ENCODE measurements at regions not wholly inside any gene's neighbourhood (a gene's known extent, or its start where the extent isn't known, plus 50 kb on each side); places are given as distances from the start of the nearest gene placed in this dataset.

DNA sequence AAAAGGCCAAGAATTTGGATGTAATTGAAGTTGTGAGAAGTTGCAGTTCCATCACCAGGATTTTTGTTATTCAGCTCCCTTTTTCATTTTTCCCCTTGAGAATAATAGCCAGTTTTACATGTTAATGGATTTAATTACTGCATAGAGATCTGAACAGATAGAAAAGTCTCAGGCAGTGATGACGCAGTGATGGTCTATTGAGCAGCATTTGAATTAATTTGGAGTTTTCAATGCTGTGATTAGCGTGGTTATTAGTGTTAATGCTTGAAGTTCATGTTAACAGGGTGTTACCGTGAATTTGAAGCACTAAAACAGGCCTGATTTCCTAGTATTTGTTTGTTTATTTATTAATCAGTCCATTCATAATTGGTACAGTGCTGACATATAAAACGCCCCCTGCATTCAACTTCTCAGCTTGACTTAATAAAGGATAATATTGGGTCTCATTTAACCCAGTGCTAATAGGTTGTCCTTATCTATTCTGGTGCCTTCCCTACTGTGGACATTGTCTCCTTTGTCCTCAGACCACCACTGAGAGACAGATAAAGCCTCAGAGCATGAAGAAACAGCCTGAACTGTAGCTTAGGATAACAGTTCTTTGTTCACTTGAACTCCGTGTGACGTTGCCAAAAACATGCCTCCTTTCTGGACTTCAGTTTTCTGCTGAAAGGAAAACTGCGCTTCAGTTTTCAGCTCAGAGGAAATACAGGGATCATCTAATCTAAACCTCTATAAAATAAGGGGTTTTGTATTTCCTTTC, 82.4 kb downstream of the RTP4 start:
- Mint-ChIP-seq H3K9me3 (peaks cover 11% of the 10 kb centered on the region), H3K27ac (no peak overlapping the region)

DNA sequence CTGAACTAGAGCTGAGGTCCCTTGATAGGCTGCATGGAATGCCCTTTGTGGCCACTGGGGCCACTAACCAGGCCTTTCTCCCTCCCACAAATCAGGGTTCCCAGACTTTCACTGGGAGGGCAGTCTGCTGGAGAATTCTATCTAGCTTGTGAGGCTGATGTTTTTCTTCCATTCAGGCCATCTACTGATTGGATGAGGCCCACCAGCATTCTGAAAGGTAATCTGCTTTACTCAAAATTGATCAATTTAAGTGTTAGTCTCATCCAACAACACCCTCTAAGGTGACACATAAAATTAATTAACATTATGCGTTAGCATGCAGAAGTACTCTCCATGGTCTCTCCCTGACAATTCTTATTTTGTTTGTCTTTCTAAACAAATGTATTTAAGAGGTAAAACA, 80.5 kb downstream of the RTP4 start:
- no peaks in the 10 kb centered on the region for H3K4me1 Mint-ChIP-seq
- no peak overlapping the region for H3K27ac Mint-ChIP-seq
- H3K9me3 Mint-ChIP-seq = peaks cover 11% of the 10 kb centered on the region
- DNase-seq = no peak
- no peaks in the 10 kb centered on the region for H3K27me3 Mint-ChIP-seq (ENCODE audit: low read depth, poor library complexity)
- no peaks in the 10 kb centered on the region for H3K36me3 Mint-ChIP-seq (ENCODE audit: low read depth)
- no peak overlapping the region for H3K4me3 Mint-ChIP-seq
- TF ChIP-seq, protein P1, sequence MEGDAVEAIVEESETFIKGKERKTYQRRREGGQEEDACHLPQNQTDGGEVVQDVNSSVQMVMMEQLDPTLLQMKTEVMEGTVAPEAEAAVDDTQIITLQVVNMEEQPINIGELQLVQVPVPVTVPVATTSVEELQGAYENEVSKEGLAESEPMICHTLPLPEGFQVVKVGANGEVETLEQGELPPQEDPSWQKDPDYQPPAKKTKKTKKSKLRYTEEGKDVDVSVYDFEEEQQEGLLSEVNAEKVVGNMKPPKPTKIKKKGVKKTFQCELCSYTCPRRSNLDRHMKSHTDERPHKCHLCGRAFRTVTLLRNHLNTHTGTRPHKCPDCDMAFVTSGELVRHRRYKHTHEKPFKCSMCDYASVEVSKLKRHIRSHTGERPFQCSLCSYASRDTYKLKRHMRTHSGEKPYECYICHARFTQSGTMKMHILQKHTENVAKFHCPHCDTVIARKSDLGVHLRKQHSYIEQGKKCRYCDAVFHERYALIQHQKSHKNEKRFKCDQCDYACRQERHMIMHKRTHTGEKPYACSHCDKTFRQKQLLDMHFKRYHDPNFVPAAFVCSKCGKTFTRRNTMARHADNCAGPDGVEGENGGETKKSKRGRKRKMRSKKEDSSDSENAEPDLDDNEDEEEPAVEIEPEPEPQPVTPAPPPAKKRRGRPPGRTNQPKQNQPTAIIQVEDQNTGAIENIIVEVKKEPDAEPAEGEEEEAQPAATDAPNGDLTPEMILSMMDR (IDR thresholded peaks at IDR 0.05) = no peak

More for the DNA sequence above, 82.4 kb downstream of the RTP4 start:
- H3K36me3 Mint-ChIP-seq (ENCODE audit: low read depth) = no peaks in the 10 kb centered on the region
- H3K4me1 Mint-ChIP-seq = no peaks in the 10 kb centered on the region
- TF ChIP-seq, protein P1 (IDR thresholded peaks at IDR 0.05) = no peak
- no peak overlapping the region for H3K4me3 Mint-ChIP-seq
- no peaks in the 10 kb centered on the region for H3K27me3 Mint-ChIP-seq (ENCODE audit: low read depth, poor library complexity)
- no peak for DNase-seq

DNA sequence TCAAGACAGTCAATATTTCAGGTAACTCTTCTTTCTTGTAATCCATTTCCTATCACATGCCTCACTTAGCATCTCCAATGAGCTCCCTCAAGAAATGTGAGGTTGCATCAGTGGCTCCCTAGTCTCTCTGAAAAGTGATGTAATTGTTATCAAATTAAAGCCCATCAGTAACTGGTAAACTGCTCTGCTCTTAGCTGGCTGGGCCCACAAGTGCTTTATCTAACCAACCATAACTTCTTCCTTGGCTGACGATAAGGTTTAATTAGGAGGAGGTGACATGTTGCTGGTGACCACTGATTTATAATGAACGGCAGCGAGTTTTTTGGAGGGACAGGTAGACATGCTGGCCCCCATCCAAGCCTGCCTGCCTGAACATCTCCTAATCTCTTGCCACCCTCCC, 79.6 kb downstream of the RTP4 start:
- DNase-seq = no peak
- H3K4me1 Mint-ChIP-seq = no peaks in the 10 kb centered on the region
- H3K4me3 Mint-ChIP-seq = no peak overlapping the region
- H3K27me3 Mint-ChIP-seq (ENCODE audit: low read depth, poor library complexity) = no peaks in the 10 kb centered on the region
- H3K9me3 Mint-ChIP-seq = peaks cover 11% of the 10 kb centered on the region
- H3K27ac Mint-ChIP-seq = no peak overlapping the region
- TF ChIP-seq, protein P1 (IDR thresholded peaks at IDR 0.05) = no peak
- H3K36me3 Mint-ChIP-seq (ENCODE audit: low read depth) = no peaks in the 10 kb centered on the region

DNA sequence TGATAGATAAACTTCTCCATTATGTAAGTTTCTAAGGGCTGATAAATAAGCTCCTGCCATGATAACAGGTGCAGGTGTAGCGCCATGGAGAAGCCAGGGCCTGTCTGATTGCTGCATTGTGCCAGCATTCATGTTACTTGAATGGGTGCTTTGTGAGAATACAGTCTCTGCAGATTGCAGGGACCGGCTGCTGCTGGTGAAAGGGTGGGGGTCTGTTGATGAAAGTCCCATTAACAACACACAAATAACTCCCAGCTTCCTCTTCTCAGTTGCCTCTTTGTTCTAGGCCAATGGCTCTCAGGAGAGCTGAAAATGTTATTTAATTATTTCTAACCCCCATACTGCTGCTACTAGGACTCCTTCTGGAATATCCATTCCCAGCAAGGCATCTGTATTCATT, 77.2 kb downstream of the RTP4 start:
- TF ChIP-seq, protein P1 (IDR thresholded peaks at IDR 0.05) = no peak
- no peaks in the 10 kb centered on the region for H3K4me1 Mint-ChIP-seq
- H3K36me3 Mint-ChIP-seq (ENCODE audit: low read depth) = no peaks in the 10 kb centered on the region
- no peaks in the 10 kb centered on the region for H3K27me3 Mint-ChIP-seq (ENCODE audit: low read depth, poor library complexity)
- H3K9me3 Mint-ChIP-seq = no peaks in the 10 kb centered on the region
- H3K4me3 Mint-ChIP-seq = no peak overlapping the region
- no peak overlapping the region for H3K27ac Mint-ChIP-seq
- no peak for DNase-seq

DNA sequence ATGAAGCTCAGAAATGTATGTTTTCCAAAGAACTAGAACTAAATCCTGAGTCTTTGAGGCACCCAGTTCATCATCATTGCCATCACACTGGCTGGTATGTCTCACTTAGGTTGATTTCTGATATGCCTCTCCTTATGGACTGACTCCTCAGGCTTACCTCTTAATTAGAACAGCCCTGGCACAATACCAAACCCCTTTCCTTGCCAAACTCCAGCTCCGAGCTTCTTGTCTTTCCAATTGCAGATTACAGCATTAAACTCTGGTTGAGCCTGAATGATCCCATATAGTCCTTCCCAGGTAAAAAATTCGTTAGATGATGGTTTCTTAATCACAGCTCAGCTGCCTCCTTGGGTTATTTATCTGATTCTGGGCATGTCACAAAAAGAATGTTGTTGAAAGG, 66.3 kb downstream of the RTP4 start:
- no peak for DNase-seq
- H3K36me3 Mint-ChIP-seq (ENCODE audit: low read depth) = peaks cover 7% of the 10 kb centered on the region
- TF ChIP-seq, protein P1 (IDR thresholded peaks at IDR 0.05) = no peak
- H3K4me1 Mint-ChIP-seq = no peaks in the 10 kb centered on the region
- H3K27ac Mint-ChIP-seq = no peak overlapping the region
- peaks cover under 1% of the 10 kb centered on the region for H3K9me3 Mint-ChIP-seq
- no peak overlapping the region for H3K4me3 Mint-ChIP-seq
- H3K27me3 Mint-ChIP-seq (ENCODE audit: low read depth, poor library complexity) = peaks cover 8% of the 10 kb centered on the region

DNA sequence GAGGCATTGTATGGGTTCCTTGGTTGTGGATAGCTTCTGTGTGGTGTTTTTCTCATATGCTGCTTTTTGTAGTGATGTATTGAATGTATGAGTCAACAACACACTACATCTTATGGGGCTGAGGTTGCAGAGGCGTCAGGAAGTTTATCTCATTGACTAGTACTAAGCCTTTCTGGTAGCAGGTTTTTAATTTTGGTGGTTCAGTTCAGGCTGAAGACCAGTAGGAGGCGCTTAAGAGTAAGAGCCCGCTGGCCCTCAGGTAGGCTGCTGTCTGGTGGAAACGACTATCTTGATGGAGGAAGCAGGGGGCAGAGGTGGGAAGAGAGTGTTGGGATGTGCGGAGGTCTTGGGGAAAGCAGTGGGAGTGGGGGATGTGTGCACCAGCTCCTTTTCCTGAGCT, 62.4 kb downstream of the RTP4 start:
- no peak for DNase-seq
- no peak overlapping the region for H3K27ac Mint-ChIP-seq

More for the DNA sequence above, 62.4 kb downstream of the RTP4 start:
- Mint-ChIP-seq H3K27me3 (ENCODE audit: low read depth, poor library complexity) (peaks cover 4% of the 10 kb centered on the region), H3K9me3 (peaks cover 10% of the 10 kb centered on the region), H3K4me1 (no peaks in the 10 kb centered on the region), H3K36me3 (ENCODE audit: low read depth) (peaks cover 10% of the 10 kb centered on the region), H3K4me3 (no peak overlapping the region)
- TF ChIP-seq, protein P1 (IDR thresholded peaks at IDR 0.05) = no peak
